Caco-2 (cell line): ENCODE measurements at regions not wholly inside any gene's neighbourhood (a gene's known extent, or its start where the extent isn't known, plus 50 kb on each side); places are given as distances from the start of the nearest gene placed in this dataset.

Experiments
- BruUV-seq: library from RNA; stranded (reverse); fragments of 400-500 nt; replicated peaks from 2 replicates; lab custom pipeline; 2021; lab: Mats Ljungman, UMichigan
- CTCF ChIA-PET: fragments of 300-600 bp; sonication (Branson Sonifier 250); formaldehyde crosslinking; loops from one replicate; lab custom pipeline; 2022; ENCODE audit warnings: antibody characterized with exemption; lab: Charles Lee
- POLR2A ChIA-PET: fragments of 300-600 bp; sonication (Branson Sonifier 250); formaldehyde crosslinking; loops from one replicate; lab custom pipeline; 2022; ENCODE audit warnings: antibody characterized with exemption; lab: Charles Lee
- DNase-seq, 2 experiments: peaks; one replicate each; pipeline versions ENCODE4 v3.0.0 to v3.0.0-alpha.2; 2020 to 2022
- H3K27me3 ChIP-seq: replicated peaks from 2 replicates; pipeline ENCODE4 v1.6.0; 2011; ENCODE audit warnings: low read length; ENCODE audit not compliant: control insufficient read depth, insufficient read depth
- H3K36me3 ChIP-seq: 2 replicates; pipeline ENCODE4 v1.5.1; 2011; ENCODE audit warnings: low read length; ENCODE audit not compliant: control insufficient read depth, insufficient read depth
- H3K4me1 ChIP-seq: fragments of 250-450 bp; sonication (Bioruptor Pico); 2 replicates; pipeline ENCODE4 v1.5.1; 2020; ENCODE audit warnings: mild to moderate bottlenecking
- H3K4me3 ChIP-seq: 2 replicates; pipeline ENCODE4 v1.5.1; 2011; ENCODE audit warnings: low read depth, mild to moderate bottlenecking, control low read depth, low read length
- H3K9me3 ChIP-seq: fragments of 250-450 bp; sonication (Bioruptor Pico); 2 replicates; pipeline ENCODE4 v1.5.1; 2020; ENCODE audit warnings: mild to moderate bottlenecking, moderate library complexity
- H3K27ac Mint-ChIP-seq: one replicate; pipeline ENCODE4 v1.8.0; 2022; ENCODE audit warnings: mixed read lengths; ENCODE audit not compliant: unreplicated experiment
- H3K27me3 Mint-ChIP-seq: one replicate; pipeline ENCODE4 v1.8.0; 2022; ENCODE audit warnings: mixed read lengths; ENCODE audit not compliant: insufficient read depth, unreplicated experiment
- H3K36me3 Mint-ChIP-seq: one replicate; pipeline ENCODE4 v1.8.0; 2022; ENCODE audit warnings: mild to moderate bottlenecking, mixed read lengths; ENCODE audit not compliant: insufficient read depth, unreplicated experiment
- H3K4me1 Mint-ChIP-seq: one replicate; pipeline ENCODE4 v1.8.0; 2022; ENCODE audit warnings: low read depth, mixed read lengths; ENCODE audit not compliant: unreplicated experiment
- H3K4me3 Mint-ChIP-seq: one replicate; pipeline ENCODE4 v1.8.0; 2022; ENCODE audit warnings: mild to moderate bottlenecking, moderate library complexity, mixed read lengths; ENCODE audit not compliant: unreplicated experiment
- H3K9me3 Mint-ChIP-seq: one replicate; pipeline ENCODE4 v1.8.0; 2022; ENCODE audit warnings: mixed read lengths; ENCODE audit not compliant: unreplicated experiment
- intact Hi-C: fragments of 100-400 bp; cut with micrococcal nuclease; formaldehyde crosslinking; loops from one replicate; pipeline ENCODE4 v1.10.0; 2022; ENCODE audit not compliant: unreplicated experiment
- TF ChIP-seq, protein P1 (sequence below), 2 experiments: fragments of 200-600 bp in 1 of 2; IDR thresholded peaks; 1 replicate in 1 of 2; 2 replicates in 1 of 2; pipeline versions ENCODE4 v1.5.1 to v1.8.0; 2011 to 2022; ENCODE audit warnings: antibody characterized with exemption in 1 of 2, control low read depth in 1 of 2, inconsistent platforms in 1 of 2, low read depth in 1 of 2, low read length in 1 of 2, mild to moderate bottlenecking in 1 of 2, moderate library complexity in 1 of 2; ENCODE audit not compliant: insufficient read depth in 1 of 2, severe bottlenecking in 1 of 2, unreplicated experiment in 1 of 2

DNA sequence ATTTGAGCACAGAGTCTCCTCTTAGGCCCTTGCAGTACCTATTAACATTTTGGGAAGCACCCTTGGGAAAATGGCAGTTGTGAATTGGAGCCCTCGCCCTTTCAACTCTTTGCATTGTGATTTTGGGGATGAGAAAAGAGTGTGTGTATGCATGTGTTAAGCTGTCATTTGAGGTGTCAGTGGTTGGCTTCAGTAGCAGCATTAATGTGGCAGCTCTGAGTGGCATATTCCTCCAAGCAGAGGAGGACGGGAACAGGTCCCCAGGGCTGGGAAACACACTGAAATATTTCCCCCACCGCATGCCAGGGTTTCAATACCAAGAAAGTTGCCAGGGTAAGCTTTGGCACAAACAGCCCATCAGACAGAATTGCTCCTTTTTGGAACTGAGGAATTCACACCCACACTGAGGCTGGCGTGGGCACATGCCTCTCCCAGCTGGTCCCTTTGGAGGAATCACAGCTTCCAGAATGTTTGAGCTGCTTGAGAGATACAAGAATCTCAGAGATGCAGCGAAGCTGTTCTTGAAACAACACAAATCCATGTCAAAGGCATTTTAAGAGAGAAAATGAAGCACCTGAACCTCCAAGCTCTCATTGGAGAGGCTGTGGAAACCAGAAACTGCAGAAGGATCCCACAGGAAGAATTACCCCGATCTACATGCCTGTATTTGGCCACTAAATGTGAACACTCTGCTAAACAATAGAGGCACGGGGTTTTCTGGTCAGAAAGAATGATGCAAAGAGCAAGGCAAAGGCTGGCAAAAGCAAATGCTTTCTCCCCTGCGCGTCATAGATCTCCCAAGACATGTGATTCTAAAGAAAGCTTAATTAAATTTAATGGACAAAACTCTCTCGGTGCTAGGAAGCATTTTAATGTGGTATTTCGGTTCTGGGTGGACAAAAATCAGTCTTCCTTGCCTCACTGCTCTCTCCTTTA is 67.2 kb upstream of the RCN1 start:
- no peak for DNase-seq
- Mint-ChIP-seq H3K9me3 (no peaks in the 10 kb centered on the region), H3K4me1 (no peaks in the 10 kb centered on the region), H3K4me3 (no peak overlapping the region), H3K36me3 (no peaks in the 10 kb centered on the region), H3K27me3 (peaks cover 14% of the 10 kb centered on the region), H3K27ac (no peak overlapping the region)
- intact Hi-C loops = no loop called here
- H3K27me3 ChIP-seq = no peaks in the 10 kb centered on the region
- no TSS peak for BruUV-seq
- H3K4me1 ChIP-seq = no peaks in the 10 kb centered on the region
- no peak overlapping the region for H3K4me3 ChIP-seq
- H3K9me3 ChIP-seq = no peaks in the 10 kb centered on the region
- ChIA-PET CTCF (no interaction called here), POLR2A (no interaction called here)
- TF ChIP-seq, protein P1, sequence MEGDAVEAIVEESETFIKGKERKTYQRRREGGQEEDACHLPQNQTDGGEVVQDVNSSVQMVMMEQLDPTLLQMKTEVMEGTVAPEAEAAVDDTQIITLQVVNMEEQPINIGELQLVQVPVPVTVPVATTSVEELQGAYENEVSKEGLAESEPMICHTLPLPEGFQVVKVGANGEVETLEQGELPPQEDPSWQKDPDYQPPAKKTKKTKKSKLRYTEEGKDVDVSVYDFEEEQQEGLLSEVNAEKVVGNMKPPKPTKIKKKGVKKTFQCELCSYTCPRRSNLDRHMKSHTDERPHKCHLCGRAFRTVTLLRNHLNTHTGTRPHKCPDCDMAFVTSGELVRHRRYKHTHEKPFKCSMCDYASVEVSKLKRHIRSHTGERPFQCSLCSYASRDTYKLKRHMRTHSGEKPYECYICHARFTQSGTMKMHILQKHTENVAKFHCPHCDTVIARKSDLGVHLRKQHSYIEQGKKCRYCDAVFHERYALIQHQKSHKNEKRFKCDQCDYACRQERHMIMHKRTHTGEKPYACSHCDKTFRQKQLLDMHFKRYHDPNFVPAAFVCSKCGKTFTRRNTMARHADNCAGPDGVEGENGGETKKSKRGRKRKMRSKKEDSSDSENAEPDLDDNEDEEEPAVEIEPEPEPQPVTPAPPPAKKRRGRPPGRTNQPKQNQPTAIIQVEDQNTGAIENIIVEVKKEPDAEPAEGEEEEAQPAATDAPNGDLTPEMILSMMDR (IDR thresholded peaks at IDR 0.05; ENCODE audit: insufficient read depth in 1 of 2, low read depth in 1 of 2, low read length in 1 of 2, severe bottlenecking in 1 of 2, unreplicated experiment in 1 of 2) = no peak
- no peaks in the 10 kb centered on the region for H3K36me3 ChIP-seq

DNA sequence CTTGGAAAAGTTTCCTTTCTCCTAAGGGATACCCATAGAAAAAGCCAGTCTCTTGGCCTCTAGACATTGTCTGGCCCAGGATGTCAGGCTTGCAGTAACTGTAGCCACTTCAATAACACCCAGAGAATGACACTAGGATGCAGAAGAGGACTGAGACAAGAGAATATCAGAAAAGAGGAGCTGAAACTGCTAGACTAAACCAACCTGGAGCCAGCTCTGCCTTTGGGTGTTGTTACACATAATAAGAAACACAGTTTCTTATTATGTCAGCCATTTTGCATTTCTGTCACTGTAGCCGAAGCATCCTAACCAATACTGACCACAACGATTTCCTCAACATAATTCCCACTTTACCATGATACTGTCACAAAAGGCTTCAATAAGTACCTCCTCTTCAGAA is 72.2 kb upstream of the RCN1 start:
- H3K27ac Mint-ChIP-seq = no peak overlapping the region

DNA sequence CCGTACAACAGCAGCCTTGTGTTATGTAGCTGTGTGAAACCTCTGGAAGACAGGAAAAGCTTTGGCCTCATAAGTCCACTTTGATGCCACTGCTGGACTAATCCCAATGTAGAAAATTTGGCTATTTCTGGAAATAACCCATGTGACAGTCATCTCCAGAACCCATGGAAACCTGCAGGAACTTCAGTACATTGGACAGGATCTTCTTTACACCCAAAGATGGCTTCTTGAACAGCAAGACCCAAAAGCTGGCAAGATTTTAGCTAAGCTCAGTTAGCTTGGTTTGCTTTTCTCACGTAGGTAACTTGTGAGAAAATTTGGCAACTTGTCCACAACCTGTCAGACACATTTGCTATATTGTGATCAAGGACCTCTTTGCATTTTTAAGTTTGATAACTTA is 74.8 kb upstream of the RCN1 start:
- TF ChIP-seq, protein P1 (IDR thresholded peaks at IDR 0.05; ENCODE audit: insufficient read depth in 1 of 2, low read depth in 1 of 2, low read length in 1 of 2, severe bottlenecking in 1 of 2, unreplicated experiment in 1 of 2) = no peak
- BruUV-seq = no TSS peak

More for the DNA sequence above, 72.2 kb upstream of the RCN1 start:
- Histone ChIP-seq H3K27me3 (no peaks in the 10 kb centered on the region), H3K4me3 (no peak overlapping the region), H3K9me3 (no peaks in the 10 kb centered on the region), H3K4me1 (no peaks in the 10 kb centered on the region), H3K36me3 (no peaks in the 10 kb centered on the region)
- POLR2A ChIA-PET = no interaction called here
- no TSS peak for BruUV-seq
- Mint-ChIP-seq H3K4me1 (no peaks in the 10 kb centered on the region), H3K4me3 (no peak overlapping the region), H3K27me3 (peaks cover 11% of the 10 kb centered on the region), H3K9me3 (no peaks in the 10 kb centered on the region), H3K36me3 (no peaks in the 10 kb centered on the region)
- CTCF ChIA-PET = interaction anchor here (0.6 kb wide), 1 partner anchor 19 kb away, joined by 3 read pairs; no protein-coding TSS in a partner anchor
- TF ChIP-seq, protein P1 (IDR thresholded peaks at IDR 0.05; ENCODE audit: insufficient read depth in 1 of 2, low read depth in 1 of 2, low read length in 1 of 2, severe bottlenecking in 1 of 2, unreplicated experiment in 1 of 2) = no peak
- DNase-seq = no peak
- intact Hi-C loops = no loop called here

More for the DNA sequence above, 74.8 kb upstream of the RCN1 start:
- POLR2A ChIA-PET = no interaction called here
- Mint-ChIP-seq H3K27me3 (peaks cover 9% of the 10 kb centered on the region), H3K27ac (no peak overlapping the region), H3K4me3 (no peak overlapping the region), H3K36me3 (no peaks in the 10 kb centered on the region), H3K9me3 (no peaks in the 10 kb centered on the region), H3K4me1 (no peaks in the 10 kb centered on the region)
- intact Hi-C loops = no loop called here
- Histone ChIP-seq H3K9me3 (no peaks in the 10 kb centered on the region), H3K27me3 (no peaks in the 10 kb centered on the region), H3K4me3 (no peak overlapping the region), H3K36me3 (no peaks in the 10 kb centered on the region), H3K4me1 (no peaks in the 10 kb centered on the region)
- CTCF ChIA-PET = interaction anchor here (1.9 kb wide), 1 partner anchor 10 kb away, joined by 5 read pairs; no protein-coding TSS in a partner anchor
- no peak for DNase-seq
